Naive thymus-derived CD4-positive, alpha-beta T cell (primary cell): ENCODE measurements at regions not wholly inside any gene's neighbourhood (a gene's known extent, or its start where the extent isn't known, plus 50 kb on each side); places are given as distances from the start of the nearest gene placed in this dataset.

Source experiments
- ATAC-seq: fragments of 150-1000 bp; cut with Tn5 transposase; 2 replicates; pipeline ENCODE4 v1.10.0; 2021; ENCODE audit warnings: mild to moderate bottlenecking, moderate library complexity
- CTCF ChIA-PET: fragments of 350-600 bp; sonication (Branson Sonifier 250); formaldehyde crosslinking; loops from one replicate; lab custom pipeline; 2021; ENCODE audit warnings: antibody characterized with exemption; lab: Charles Lee
- POLR2A ChIA-PET: fragments of 350-600 bp; sonication (Branson Sonifier 250); formaldehyde crosslinking; loops from one replicate; lab custom pipeline; 2021; ENCODE audit warnings: antibody characterized with exemption, inconsistent platforms; lab: Charles Lee
- DNase-seq, 9 donors: peaks; one replicate each; pipeline versions ENCODE4 v3.0.0 to v3.0.0-alpha.2; 2020 to 2022; ENCODE audit warnings: mixed read lengths in 1 of 9
- H3K27ac ChIP-seq: one replicate; pipeline ENCODE4 v1.7.0; 2013; ENCODE audit warnings: mild to moderate bottlenecking, low read depth, low read length, moderate library complexity
- H3K27me3 ChIP-seq, 2 donors: one replicate each; pipeline ENCODE4 v1.7.0; 2013; ENCODE audit warnings: low read length in 2 of 2, mild to moderate bottlenecking in 2 of 2, moderate library complexity in 2 of 2; ENCODE audit not compliant: control insufficient read depth in 2 of 2, insufficient read depth in 2 of 2
- H3K36me3 ChIP-seq, 3 experiments: 1 replicate in 2 of 3; 2 replicates in 1 of 3; pipeline ENCODE4 v1.7.0; 2013; ENCODE audit warnings: low read length in 3 of 3, mild to moderate bottlenecking in 3 of 3, moderate library complexity in 1 of 3; ENCODE audit not compliant: insufficient read depth in 3 of 3, control insufficient read depth in 2 of 3
- H3K4me1 ChIP-seq, 2 donors: one replicate each; pipeline ENCODE4 v1.7.0; 2013; ENCODE audit warnings: low read length in 2 of 2, mild to moderate bottlenecking in 2 of 2, moderate library complexity in 1 of 2; ENCODE audit not compliant: control insufficient read depth in 2 of 2, insufficient read depth in 2 of 2
- H3K4me3 ChIP-seq: 2 replicates; pipeline ENCODE4 v1.7.0; 2013; ENCODE audit warnings: mild to moderate bottlenecking, low read length
- H3K9me3 ChIP-seq, 3 experiments: 1 replicate in 2 of 3; 2 replicates in 1 of 3; pipeline ENCODE4 v1.7.0; 2013; ENCODE audit warnings: low read length in 3 of 3; ENCODE audit not compliant: control insufficient read depth in 2 of 3
- H3K27ac Mint-ChIP-seq, 9 donors: one replicate each; pipeline ENCODE4 v1.8.0; 2020 to 2022; ENCODE audit warnings: mixed read lengths in 9 of 9, mild to moderate bottlenecking in 8 of 9, moderate library complexity in 5 of 9, inconsistent platforms in 2 of 9
- H3K27me3 Mint-ChIP-seq, 5 donors: one replicate each; pipeline ENCODE4 v1.8.0; 2021 to 2022; ENCODE audit warnings: mixed read lengths in 5 of 5, mild to moderate bottlenecking in 1 of 5
- H3K36me3 Mint-ChIP-seq, 5 donors: one replicate each; pipeline ENCODE4 v1.8.0; 2020 to 2022; ENCODE audit warnings: mixed read lengths in 5 of 5, mild to moderate bottlenecking in 3 of 5, inconsistent platforms in 1 of 5
- H3K4me1 Mint-ChIP-seq, 7 donors: one replicate each; pipeline ENCODE4 v1.8.0; 2020 to 2022; ENCODE audit warnings: mixed read lengths in 7 of 7, mild to moderate bottlenecking in 3 of 7, inconsistent platforms in 1 of 7
- H3K4me3 Mint-ChIP-seq, 10 donors: one replicate each; pipeline ENCODE4 v1.8.0; 2020 to 2022; ENCODE audit warnings: mild to moderate bottlenecking in 10 of 10, mixed read lengths in 10 of 10, moderate library complexity in 6 of 10, inconsistent platforms in 2 of 10
- H3K9me3 Mint-ChIP-seq, 11 donors: one replicate each; pipeline ENCODE4 v1.8.0; 2020 to 2022; ENCODE audit warnings: mixed read lengths in 11 of 11, mild to moderate bottlenecking in 4 of 11, inconsistent platforms in 1 of 11, moderate library complexity in 1 of 11
- intact Hi-C, 2 donors: fragments of 100-400 bp; cut with micrococcal nuclease; formaldehyde crosslinking; loops; one replicate each; pipeline ENCODE4 v1.15.1; 2023

GRCh38 chr12:18923721-18924120 lies 185.8 kb downstream of the CAPZA3 start:
- DNase-seq = no peak

GRCh38 chr12:18926188-18926587 lies 188.3 kb downstream of the CAPZA3 start:
- Mint-ChIP-seq H3K27ac (no peak overlapping the region), H3K27me3 (no peaks in the 10 kb centered on the region), H3K4me3 (no peak overlapping the region), H3K9me3 (peaks cover 0 to 11% (median 5%) of the 10 kb centered on the region in 11 donors), H3K36me3 (peaks cover 0 to 5% (median 0%) of the 10 kb centered on the region in 5 donors), H3K4me1 (no peaks in the 10 kb centered on the region)
- Histone ChIP-seq H3K27ac (no peak overlapping the region), H3K9me3 (peaks cover 0 to 4% (median 0%) of the 10 kb centered on the region in 3 experiments), H3K4me1 (no peaks in the 10 kb centered on the region), H3K27me3 (no peaks in the 10 kb centered on the region), H3K4me3 (no peak overlapping the region), H3K36me3 (no peaks in the 10 kb centered on the region)
- intact Hi-C loops = no loop called here
- DNase-seq (no peak), ATAC-seq (no peak)
- POLR2A ChIA-PET = no interaction called here
- CTCF ChIA-PET = no interaction called here

More at GRCh38 chr12:18923721-18924120, 185.8 kb downstream of the CAPZA3 start:
- Mint-ChIP-seq H3K27ac (no peak overlapping the region), H3K4me3 (no peak overlapping the region), H3K9me3 (peaks cover 0 to 7% (median 0%) of the 10 kb centered on the region in 11 donors), H3K4me1 (no peaks in the 10 kb centered on the region), H3K36me3 (no peaks in the 10 kb centered on the region), H3K27me3 (no peaks in the 10 kb centered on the region)
- no peak for ATAC-seq
- CTCF ChIA-PET = no interaction called here
- intact Hi-C loops = no loop called here
- POLR2A ChIA-PET = no interaction called here
- H3K4me1 ChIP-seq = no peaks in the 10 kb centered on the region
- no peaks in the 10 kb centered on the region for H3K27me3 ChIP-seq
- no peak overlapping the region for H3K27ac ChIP-seq
- no peaks in the 10 kb centered on the region for H3K36me3 ChIP-seq
- H3K9me3 ChIP-seq = peaks cover 0 to 4% (median 0%) of the 10 kb centered on the region in 3 experiments
- no peak overlapping the region for H3K4me3 ChIP-seq

- Histone ChIP-seq H3K4me1 (no peaks in the 10 kb centered on the region), H3K4me3 (no peak overlapping the region), H3K27me3 (no peaks in the 10 kb centered on the region), H3K36me3 (no peaks in the 10 kb centered on the region), H3K9me3 (no peaks in the 10 kb centered on the region), H3K27ac (no peak overlapping the region)
- DNase-seq = no peak
- no peaks in the 10 kb centered on the region for H3K4me1 Mint-ChIP-seq
- no peak for ATAC-seq
- peaks cover 0 to 18% (median 8%) of the 10 kb centered on the region in 11 donors for H3K9me3 Mint-ChIP-seq
- H3K4me3 Mint-ChIP-seq = no peak overlapping the region
- intact Hi-C loops = no loop called here
- H3K27me3 Mint-ChIP-seq = no peaks in the 10 kb centered on the region
- no peak overlapping the region for H3K27ac Mint-ChIP-seq
- POLR2A ChIA-PET = no interaction called here
- CTCF ChIA-PET = no interaction called here
- H3K36me3 Mint-ChIP-seq = peaks cover 0 to 5% (median 0%) of the 10 kb centered on the region in 5 donors
These were observed 194.3 kb downstream of the CAPZA3 start for GRCh38 chr12:18932211-18932610.

GRCh38 chr12:18932715-18933114 lies 194.8 kb downstream of the CAPZA3 start:
- intact Hi-C loops = no loop called here
- ChIA-PET POLR2A (no interaction called here), CTCF (no interaction called here)
- Mint-ChIP-seq H3K27ac (no peak overlapping the region), H3K27me3 (no peaks in the 10 kb centered on the region), H3K4me3 (no peak overlapping the region), H3K9me3 (peaks cover 0 to 18% (median 8%) of the 10 kb centered on the region in 11 donors), H3K4me1 (no peaks in the 10 kb centered on the region), H3K36me3 (peaks cover 0 to 5% (median 0%) of the 10 kb centered on the region in 5 donors)
- DNase-seq (no peak), ATAC-seq (no peak)
- Histone ChIP-seq H3K27me3 (no peaks in the 10 kb centered on the region), H3K27ac (no peak overlapping the region), H3K4me3 (no peak overlapping the region), H3K9me3 (no peaks in the 10 kb centered on the region), H3K4me1 (no peaks in the 10 kb centered on the region), H3K36me3 (no peaks in the 10 kb centered on the region)

- no peaks in the 10 kb centered on the region for H3K4me1 Mint-ChIP-seq
- peaks cover 0 to 12% (median 1%) of the 10 kb centered on the region in 11 donors for H3K9me3 Mint-ChIP-seq
- POLR2A ChIA-PET = no interaction called here
- H3K27me3 Mint-ChIP-seq = no peaks in the 10 kb centered on the region
- no peak overlapping the region for H3K4me3 ChIP-seq
- no peak for ATAC-seq
- H3K36me3 Mint-ChIP-seq = peaks cover 0 to 5% (median 0%) of the 10 kb centered on the region in 5 donors
- H3K27ac Mint-ChIP-seq = no peak overlapping the region
- no peaks in the 10 kb centered on the region for H3K4me1 ChIP-seq
- intact Hi-C loops = no loop called here
- no peaks in the 10 kb centered on the region for H3K27me3 ChIP-seq
- H3K27ac ChIP-seq = no peak overlapping the region
- CTCF ChIA-PET = no interaction called here
- no peak for DNase-seq
- H3K36me3 ChIP-seq = no peaks in the 10 kb centered on the region
- no peaks in the 10 kb centered on the region for H3K9me3 ChIP-seq
- H3K4me3 Mint-ChIP-seq = no peak overlapping the region
These were observed 194.1 kb upstream of the PLEKHA5 start for GRCh38 chr12:18935371-18935965.

- H3K27me3 ChIP-seq = no peaks in the 10 kb centered on the region
- H3K36me3 ChIP-seq = no peaks in the 10 kb centered on the region
- Mint-ChIP-seq H3K27ac (no peak overlapping the region), H3K9me3 (peaks cover 0 to 9% (median 0%) of the 10 kb centered on the region in 11 donors), H3K4me3 (no peak overlapping the region), H3K27me3 (no peaks in the 10 kb centered on the region), H3K4me1 (no peaks in the 10 kb centered on the region), H3K36me3 (no peaks in the 10 kb centered on the region)
- ATAC-seq (no peak), DNase-seq (no peak)
- no peak overlapping the region for H3K4me3 ChIP-seq
- intact Hi-C loops = no loop called here
- no peaks in the 10 kb centered on the region for H3K4me1 ChIP-seq
- H3K9me3 ChIP-seq = no peaks in the 10 kb centered on the region
- POLR2A ChIA-PET = no interaction called here
- CTCF ChIA-PET = no interaction called here
- H3K27ac ChIP-seq = no peak overlapping the region
These were observed 190.5 kb upstream of the PLEKHA5 start for GRCh38 chr12:18939051-18939450.

- Histone ChIP-seq H3K27me3 (no peaks in the 10 kb centered on the region), H3K27ac (no peak overlapping the region), H3K4me3 (no peak overlapping the region), H3K36me3 (no peaks in the 10 kb centered on the region), H3K9me3 (no peaks in the 10 kb centered on the region), H3K4me1 (no peaks in the 10 kb centered on the region)
- H3K9me3 Mint-ChIP-seq = peaks cover 0 to 9% (median 0%) of the 10 kb centered on the region in 11 donors
- no peak overlapping the region for H3K27ac Mint-ChIP-seq
- intact Hi-C loops = no loop called here
- no peak overlapping the region for H3K4me3 Mint-ChIP-seq
- ATAC-seq = no peak
- H3K36me3 Mint-ChIP-seq = no peaks in the 10 kb centered on the region
- H3K27me3 Mint-ChIP-seq = no peaks in the 10 kb centered on the region
- POLR2A ChIA-PET = no interaction called here
- DNase-seq = no peak
- no peaks in the 10 kb centered on the region for H3K4me1 Mint-ChIP-seq
- CTCF ChIA-PET = no interaction called here
These were observed 186.9 kb upstream of the PLEKHA5 start for GRCh38 chr12:18942669-18943068.
